ENCODE measurements at regions not wholly inside any gene's neighbourhood (a gene's known extent, or its start where the extent isn't known, plus 50 kb on each side); places are given as distances from the start of the nearest gene placed in this dataset.

GRCh38 chr12:30839643-30840220, 85.0 kb upstream of the CAPRIN2 start:
- peaks cover 9% of the 10 kb centered on the region for H3K27me3 ChIP-seq
- TF ChIP-seq CTCF (IDR thresholded peaks at IDR 0.05; ENCODE audit: poor library complexity) (no peak), EZH2 (IDR thresholded peaks at IDR 0.05; ENCODE audit: borderline replicate concordance) (no peak), EZH2phosphoT487 (IDR thresholded peaks at IDR 0.05; ENCODE audit: low read depth, severe bottlenecking, unreplicated experiment) (no peak)
- H3K9me2 ChIP-seq (replicated peaks; ENCODE audit: insufficient read depth): no peaks in the 10 kb centered on the region
- no peaks in the 10 kb centered on the region for H4K20me1 ChIP-seq (ENCODE audit: insufficient read depth, poor library complexity, severe bottlenecking)
- no peak overlapping the region for H3K4me2 ChIP-seq
- H3K36me3 ChIP-seq (replicated peaks; ENCODE audit: insufficient read depth, low read depth): no peaks in the 10 kb centered on the region
- H3K9me3 ChIP-seq (ENCODE audit: low read depth): no peaks in the 10 kb centered on the region
- H3K4me3 ChIP-seq: no peak overlapping the region
- no peaks in the 10 kb centered on the region for H3K79me2 ChIP-seq
- H3K4me1 ChIP-seq (ENCODE audit: insufficient read depth): no peaks in the 10 kb centered on the region
- H2AFZ ChIP-seq: no peak overlapping the region
- DNase-seq (ENCODE audit: low spot score): no peak
- no peak overlapping the region for H3K27ac ChIP-seq
- WGBS (ENCODE audit: low lambda C conversion rate, missing lambda C conversion rate): 71% methylated on average over 7 of the region's 7 CpGs

GRCh38 chr12:30837595-30837994, 82.8 kb upstream of the CAPRIN2 start:
- Histone ChIP-seq H3K9me2 (replicated peaks; ENCODE audit: insufficient read depth) (no peaks in the 10 kb centered on the region), H2AFZ (no peak overlapping the region), H3K4me1 (ENCODE audit: insufficient read depth) (no peaks in the 10 kb centered on the region), H3K79me2 (no peaks in the 10 kb centered on the region), H3K4me3 (no peak overlapping the region), H4K20me1 (ENCODE audit: insufficient read depth, poor library complexity, severe bottlenecking) (no peaks in the 10 kb centered on the region), H3K36me3 (replicated peaks; ENCODE audit: insufficient read depth, low read depth) (no peaks in the 10 kb centered on the region), H3K27me3 (peaks cover 9% of the 10 kb centered on the region), H3K4me2 (no peak overlapping the region), H3K27ac (no peak overlapping the region), H3K9me3 (ENCODE audit: low read depth) (no peaks in the 10 kb centered on the region)
- DNase-seq (ENCODE audit: low spot score): no peak
- WGBS (ENCODE audit: low lambda C conversion rate, missing lambda C conversion rate): 60% methylated on average over 7 of the region's 7 CpGs
- no peak for TF ChIP-seq EZH2 (IDR thresholded peaks at IDR 0.05; ENCODE audit: borderline replicate concordance)
- no peak for TF ChIP-seq CTCF (IDR thresholded peaks at IDR 0.05; ENCODE audit: poor library complexity)
- TF ChIP-seq EZH2phosphoT487 (IDR thresholded peaks at IDR 0.05; ENCODE audit: low read depth, severe bottlenecking, unreplicated experiment): no peak

- H2AFZ ChIP-seq: no peak overlapping the region
- no peak for TF ChIP-seq EZH2 (IDR thresholded peaks at IDR 0.05; ENCODE audit: borderline replicate concordance)
- no peak for TF ChIP-seq EZH2phosphoT487 (IDR thresholded peaks at IDR 0.05; ENCODE audit: low read depth, severe bottlenecking, unreplicated experiment)
- no peak for TF ChIP-seq CTCF (IDR thresholded peaks at IDR 0.05; ENCODE audit: poor library complexity)
- WGBS (ENCODE audit: low lambda C conversion rate, missing lambda C conversion rate): 79% methylated on average over 12 of the region's 12 CpGs
Measured at GRCh38 chr12:30836656-30837445, 82.1 kb upstream of the CAPRIN2 start.

More at GRCh38 chr12:30836656-30837445, 82.1 kb upstream of the CAPRIN2 start:
- Histone ChIP-seq H3K4me2 (no peak overlapping the region), H3K9me3 (ENCODE audit: low read depth) (no peaks in the 10 kb centered on the region), H3K9me2 (replicated peaks; ENCODE audit: insufficient read depth) (no peaks in the 10 kb centered on the region), H3K4me1 (ENCODE audit: insufficient read depth) (no peaks in the 10 kb centered on the region), H3K79me2 (no peaks in the 10 kb centered on the region), H3K27ac (no peak overlapping the region), H4K20me1 (ENCODE audit: insufficient read depth, poor library complexity, severe bottlenecking) (no peaks in the 10 kb centered on the region), H3K4me3 (no peak overlapping the region), H3K27me3 (peaks cover 9% of the 10 kb centered on the region), H3K36me3 (replicated peaks; ENCODE audit: insufficient read depth, low read depth) (no peaks in the 10 kb centered on the region)
- no peak for DNase-seq (ENCODE audit: low spot score)

Measured in hepatocyte (in vitro differentiated cells).